GM12873 (cell line): ENCODE measurements at regions not wholly inside any gene's neighbourhood (a gene's known extent, or its start where the extent isn't known, plus 50 kb on each side); places are given as distances from the start of the nearest gene placed in this dataset.

Experiments
- CTCF ChIP-seq: IDR thresholded peaks from 2 replicates; pipeline ENCODE4 v1.5.1; 2012; ENCODE audit warnings: low read depth, mild to moderate bottlenecking, moderate library complexity, low read length, control low read depth; ENCODE audit not compliant: insufficient read depth; ENCODE audit errors: missing control alignments

- no peak for TF ChIP-seq CTCF
Measured at GRCh38 chr5:96577909-96578308, 84.3 kb upstream of the CAST start.

- TF ChIP-seq CTCF = no peak
Measured at GRCh38 chr5:96579711-96580110, 82.5 kb upstream of the CAST start.

GRCh38 chr5:96582343-96582742 lies 79.8 kb upstream of the CAST start:
- TF ChIP-seq CTCF = no peak

- no peak for TF ChIP-seq CTCF
Measured at GRCh38 chr5:96584712-96585111, 77.5 kb upstream of the CAST start.

GRCh38 chr5:96588539-96588938 lies 73.6 kb upstream of the CAST start:
- TF ChIP-seq CTCF = no peak

- TF ChIP-seq CTCF = no peak
Measured at GRCh38 chr5:96590796-96591195, 71.4 kb upstream of the CAST start.

- peak; percentile 62 for TF ChIP-seq CTCF
Measured at GRCh38 chr5:96595300-96596090, 66.7 kb upstream of the CAST start.
